ENCODE measurements at regions not wholly inside any gene's neighbourhood (a gene's known extent, or its start where the extent isn't known, plus 50 kb on each side); places are given as distances from the start of the nearest gene placed in this dataset.
"Not testable (repeated sequence)": the region's sequence is repeated elsewhere in the genome, so short reads cannot be mapped to it uniquely, and the experiment has no call there.

DNA sequence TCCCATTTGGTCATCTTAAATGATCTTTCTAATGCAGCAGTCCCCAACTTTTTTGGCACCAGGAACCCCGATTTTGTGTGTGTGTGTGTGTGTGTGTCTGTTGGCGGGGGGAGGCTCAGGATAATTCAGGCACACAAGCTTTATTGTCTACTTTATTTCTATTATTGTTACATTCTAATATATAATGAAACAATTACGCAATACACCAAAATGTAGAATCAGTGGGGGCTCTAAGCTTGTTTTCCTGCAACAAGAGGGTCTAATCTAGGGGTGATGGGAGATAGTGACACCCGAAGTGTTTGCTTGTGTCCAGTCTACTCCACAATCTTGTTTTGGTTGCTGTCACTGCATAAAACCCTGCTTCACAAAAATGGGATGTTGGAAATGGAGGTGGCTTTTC is 621.1 kb upstream of the LRFN5 start:
- H3K27ac Mint-ChIP-seq (ENCODE audit: unreplicated experiment) = no peak overlapping the region
- H3K4me3 Mint-ChIP-seq (ENCODE audit: unreplicated experiment) = no peak overlapping the region
- H3K4me1 Mint-ChIP-seq (ENCODE audit: low read depth, unreplicated experiment) = peaks cover 11% of the 10 kb centered on the region
- no peaks in the 10 kb centered on the region for H3K9me3 Mint-ChIP-seq (ENCODE audit: unreplicated experiment)
- no peak for DNase-seq
- no peaks in the 10 kb centered on the region for H3K27me3 Mint-ChIP-seq (ENCODE audit: unreplicated experiment)
- no peaks in the 10 kb centered on the region for H3K36me3 Mint-ChIP-seq (ENCODE audit: unreplicated experiment)
- TF ChIP-seq, protein P1, sequence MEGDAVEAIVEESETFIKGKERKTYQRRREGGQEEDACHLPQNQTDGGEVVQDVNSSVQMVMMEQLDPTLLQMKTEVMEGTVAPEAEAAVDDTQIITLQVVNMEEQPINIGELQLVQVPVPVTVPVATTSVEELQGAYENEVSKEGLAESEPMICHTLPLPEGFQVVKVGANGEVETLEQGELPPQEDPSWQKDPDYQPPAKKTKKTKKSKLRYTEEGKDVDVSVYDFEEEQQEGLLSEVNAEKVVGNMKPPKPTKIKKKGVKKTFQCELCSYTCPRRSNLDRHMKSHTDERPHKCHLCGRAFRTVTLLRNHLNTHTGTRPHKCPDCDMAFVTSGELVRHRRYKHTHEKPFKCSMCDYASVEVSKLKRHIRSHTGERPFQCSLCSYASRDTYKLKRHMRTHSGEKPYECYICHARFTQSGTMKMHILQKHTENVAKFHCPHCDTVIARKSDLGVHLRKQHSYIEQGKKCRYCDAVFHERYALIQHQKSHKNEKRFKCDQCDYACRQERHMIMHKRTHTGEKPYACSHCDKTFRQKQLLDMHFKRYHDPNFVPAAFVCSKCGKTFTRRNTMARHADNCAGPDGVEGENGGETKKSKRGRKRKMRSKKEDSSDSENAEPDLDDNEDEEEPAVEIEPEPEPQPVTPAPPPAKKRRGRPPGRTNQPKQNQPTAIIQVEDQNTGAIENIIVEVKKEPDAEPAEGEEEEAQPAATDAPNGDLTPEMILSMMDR (IDR thresholded peaks at IDR 0.05; ENCODE audit: partially characterized antibody, unreplicated experiment) = no peak

DNA sequence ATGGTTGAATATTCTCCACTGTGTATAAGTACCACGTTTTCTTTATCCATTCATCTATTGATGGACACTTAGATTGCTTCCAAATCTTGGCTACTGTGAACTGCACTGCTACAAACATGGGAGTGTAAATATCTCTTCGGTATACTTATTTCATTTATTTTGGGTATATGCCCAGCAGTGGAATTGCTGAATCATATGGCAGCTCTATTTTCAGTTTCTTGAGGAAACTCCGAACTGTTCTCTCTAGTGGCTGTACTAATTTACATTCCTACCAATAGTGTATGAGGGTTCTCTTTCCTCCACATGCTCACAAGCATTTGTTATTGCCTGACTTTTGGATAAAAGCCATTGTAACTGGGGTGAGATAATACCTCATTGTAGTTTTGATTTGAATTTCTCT is 623.1 kb upstream of the LRFN5 start:
- H3K36me3 Mint-ChIP-seq (ENCODE audit: unreplicated experiment) = no peaks in the 10 kb centered on the region
- peaks cover 11% of the 10 kb centered on the region for H3K4me1 Mint-ChIP-seq (ENCODE audit: low read depth, unreplicated experiment)
- TF ChIP-seq, protein P1 (IDR thresholded peaks at IDR 0.05; ENCODE audit: partially characterized antibody, unreplicated experiment) = no peak
- no peak for DNase-seq
- H3K27me3 Mint-ChIP-seq (ENCODE audit: unreplicated experiment) = no peaks in the 10 kb centered on the region
- no peak overlapping the region for H3K4me3 Mint-ChIP-seq (ENCODE audit: unreplicated experiment)
- no peaks in the 10 kb centered on the region for H3K9me3 Mint-ChIP-seq (ENCODE audit: unreplicated experiment)
- H3K27ac Mint-ChIP-seq (ENCODE audit: unreplicated experiment) = peak overlapping the region; percentile 10

DNA sequence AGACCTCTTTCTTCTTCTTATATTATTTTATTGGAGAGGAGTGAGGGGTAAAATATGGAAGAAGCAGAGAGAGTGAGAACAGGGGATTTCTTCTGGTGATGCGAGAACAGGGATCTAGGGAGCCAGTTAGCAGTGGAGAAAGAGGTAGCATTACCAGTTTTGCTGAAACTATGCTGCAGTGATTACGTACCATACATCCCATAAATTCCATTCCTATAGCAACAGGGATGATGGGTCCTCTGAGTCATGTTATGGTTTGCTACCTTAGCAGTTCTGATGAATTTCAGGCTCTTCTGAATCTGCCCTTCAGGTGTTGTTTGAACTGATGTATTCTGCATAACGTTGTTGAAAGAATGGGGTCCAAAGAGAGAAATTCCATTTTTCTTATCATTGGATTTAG is 625.4 kb upstream of the LRFN5 start:
- no peak for DNase-seq
- Mint-ChIP-seq H3K4me1 (ENCODE audit: low read depth, unreplicated experiment) (peaks cover 8% of the 10 kb centered on the region), H3K36me3 (ENCODE audit: unreplicated experiment) (no peaks in the 10 kb centered on the region), H3K27me3 (ENCODE audit: unreplicated experiment) (no peaks in the 10 kb centered on the region), H3K9me3 (ENCODE audit: unreplicated experiment) (no peaks in the 10 kb centered on the region), H3K4me3 (ENCODE audit: unreplicated experiment) (no peak overlapping the region), H3K27ac (ENCODE audit: unreplicated experiment) (no peak overlapping the region)
- TF ChIP-seq, protein P1 (IDR thresholded peaks at IDR 0.05; ENCODE audit: partially characterized antibody, unreplicated experiment) = no peak

DNA sequence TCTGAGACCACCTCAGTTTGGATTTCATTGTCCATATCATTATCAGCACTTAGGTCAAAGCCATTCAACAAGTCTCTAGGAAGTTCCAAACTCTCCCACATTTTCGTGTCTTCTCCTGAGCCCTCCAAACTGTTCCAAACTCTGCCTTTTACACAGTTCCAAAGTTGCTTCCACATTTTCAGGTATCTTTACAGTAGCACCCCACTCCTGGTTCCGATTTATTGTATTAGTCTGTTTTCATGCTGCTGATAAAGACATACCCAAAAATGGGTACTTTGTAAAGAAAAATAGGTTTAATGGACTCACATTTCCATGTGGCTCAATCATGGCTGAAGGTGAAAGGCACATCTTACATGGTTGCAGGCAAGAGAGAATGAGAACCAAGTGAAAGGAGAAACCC is 646.4 kb upstream of the LRFN5 start:
- not testable (repeated sequence) for H3K27me3 Mint-ChIP-seq (ENCODE audit: unreplicated experiment); H3K4me3 Mint-ChIP-seq (ENCODE audit: unreplicated experiment); DNase-seq; H3K27ac Mint-ChIP-seq (ENCODE audit: unreplicated experiment); H3K4me1 Mint-ChIP-seq (ENCODE audit: low read depth, unreplicated experiment)
- Mint-ChIP-seq H3K36me3 (ENCODE audit: unreplicated experiment) (peaks cover 35% of the 10 kb centered on the region), H3K9me3 (ENCODE audit: unreplicated experiment) (peaks cover 11% of the 10 kb centered on the region)

DNA sequence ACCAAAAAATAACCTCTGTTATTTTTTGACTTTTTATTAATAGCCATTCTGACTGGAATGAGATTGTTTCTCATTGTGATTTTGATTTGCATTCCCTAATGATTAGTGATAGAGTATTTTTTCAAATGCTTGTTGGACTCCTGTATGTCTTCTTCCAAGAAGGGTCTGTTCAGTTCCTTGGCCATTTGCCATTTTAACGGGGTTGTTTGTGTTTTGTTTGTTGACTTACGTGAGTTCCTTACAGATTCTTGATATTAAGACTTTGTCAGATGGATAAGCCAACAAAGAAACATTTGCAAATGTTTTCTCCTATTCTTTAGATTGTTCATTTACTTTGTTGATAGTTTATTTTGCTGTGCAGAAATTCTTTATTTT is 651.6 kb upstream of the LRFN5 start:
- Mint-ChIP-seq H3K4me3 (ENCODE audit: unreplicated experiment) (peak overlapping the region; percentile 95), H3K36me3 (ENCODE audit: unreplicated experiment) (peaks cover 31% of the 10 kb centered on the region), H3K4me1 (ENCODE audit: low read depth, unreplicated experiment) (peaks cover 4% of the 10 kb centered on the region), H3K9me3 (ENCODE audit: unreplicated experiment) (peaks cover 19% of the 10 kb centered on the region), H3K27ac (ENCODE audit: unreplicated experiment) (peak overlapping the region; percentile 99), H3K27me3 (ENCODE audit: unreplicated experiment) (peaks cover 6% of the 10 kb centered on the region)
- TF ChIP-seq, protein P1 (IDR thresholded peaks at IDR 0.05; ENCODE audit: partially characterized antibody, unreplicated experiment) = no peak
- DNase-seq = no peak

DNA sequence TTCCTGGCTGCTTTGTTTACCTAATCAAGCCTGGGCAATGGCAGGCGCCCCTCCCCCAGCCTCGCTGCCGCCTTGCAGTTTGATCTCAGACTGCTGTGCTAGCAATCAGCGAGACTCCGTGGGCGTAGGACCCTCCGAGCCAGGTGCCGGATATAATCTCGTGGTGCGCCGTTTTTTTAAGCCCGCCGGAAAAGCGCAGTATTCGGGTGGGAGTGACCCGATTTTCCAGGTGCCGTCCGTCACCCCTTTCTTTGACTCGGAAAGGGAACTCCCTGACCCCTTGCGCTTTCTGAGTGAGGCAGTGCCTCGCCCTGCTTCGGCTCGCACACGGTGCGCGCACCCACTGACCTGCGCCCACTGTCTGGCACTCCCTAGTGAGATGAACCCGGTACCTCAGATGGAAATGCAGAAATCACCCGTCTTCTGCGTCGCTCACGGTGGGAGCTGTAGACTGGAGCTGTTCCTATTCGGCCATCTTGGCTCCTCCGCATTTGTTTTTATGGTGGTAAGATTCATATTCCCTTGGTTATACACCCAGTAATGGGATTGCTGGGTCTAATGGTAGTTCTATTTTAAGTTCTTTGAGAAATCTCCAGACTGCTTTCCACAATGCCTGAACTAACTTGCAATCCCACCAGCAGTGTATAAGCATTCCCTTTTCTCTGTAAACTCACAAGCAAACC is 652.1 kb upstream of the LRFN5 start:
- not testable (repeated sequence) for H3K27me3 Mint-ChIP-seq (ENCODE audit: unreplicated experiment); H3K4me1 Mint-ChIP-seq (ENCODE audit: low read depth, unreplicated experiment)
- H3K9me3 Mint-ChIP-seq (ENCODE audit: unreplicated experiment) = peaks cover 15% of the 10 kb centered on the region
- H3K36me3 Mint-ChIP-seq (ENCODE audit: unreplicated experiment) = peaks cover 27% of the 10 kb centered on the region
- H3K27ac Mint-ChIP-seq (ENCODE audit: unreplicated experiment) = peak overlapping the region; percentile 99
- peak; percentile 21 for DNase-seq
- peak overlapping the region; percentile 95 for H3K4me3 Mint-ChIP-seq (ENCODE audit: unreplicated experiment)

Measured in glutamatergic neuron (in vitro differentiated cells).